GM06990 (cell line): ENCODE measurements at regions not wholly inside any gene's neighbourhood (a gene's known extent, or its start where the extent isn't known, plus 50 kb on each side); places are given as distances from the start of the nearest gene placed in this dataset.

ENCODE experiments used
- DNase-seq: peaks from one replicate; pipeline ENCODE4 v3.0.0-alpha.2; 2011; ENCODE audit not compliant: insufficient read length; ENCODE audit errors: extremely low read depth
- H3K27me3 ChIP-seq: replicated peaks from 2 replicates; pipeline ENCODE4 v1.6.0; 2011; ENCODE audit warnings: low read length; ENCODE audit not compliant: control insufficient read depth, insufficient read depth
- H3K36me3 ChIP-seq: 2 replicates; pipeline ENCODE4 v1.5.1; 2011; ENCODE audit warnings: low read length; ENCODE audit not compliant: control insufficient read depth, insufficient read depth
- H3K4me3 ChIP-seq: replicated peaks from 2 replicates; pipeline ENCODE4 v1.5.1; 2011; ENCODE audit warnings: low read depth, mild to moderate bottlenecking, control low read depth, low read length
- TF ChIP-seq, protein P1 (sequence below): IDR thresholded peaks from 2 replicates; pipeline ENCODE4 v1.5.1; 2011; ENCODE audit warnings: low read length, control low read depth, mild to moderate bottlenecking, inconsistent platforms; ENCODE audit not compliant: insufficient read depth, poor library complexity, severe bottlenecking

DNA sequence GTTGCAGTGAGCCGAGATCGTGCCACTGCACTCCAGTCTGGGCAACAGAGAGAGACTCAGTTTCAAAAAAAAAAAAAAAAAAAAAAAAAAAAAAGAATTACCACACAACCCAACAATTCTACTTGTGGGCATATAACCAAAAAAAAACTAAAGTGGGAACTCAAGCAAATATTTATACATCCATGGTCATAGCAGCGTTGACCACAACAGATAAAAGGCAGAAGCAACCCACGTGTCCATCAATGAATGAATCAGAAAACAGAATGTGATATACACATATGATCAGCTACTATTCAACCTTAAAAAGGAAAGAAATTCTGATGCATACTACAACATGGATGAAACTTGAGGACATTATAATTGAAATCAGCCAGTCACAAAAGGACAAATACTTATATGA lies 179.3 kb upstream of the NEBL start:
- Histone ChIP-seq H3K27me3 (no peaks in the 10 kb centered on the region), H3K4me3 (no peak overlapping the region), H3K36me3 (no peaks in the 10 kb centered on the region)
- TF ChIP-seq, protein P1, sequence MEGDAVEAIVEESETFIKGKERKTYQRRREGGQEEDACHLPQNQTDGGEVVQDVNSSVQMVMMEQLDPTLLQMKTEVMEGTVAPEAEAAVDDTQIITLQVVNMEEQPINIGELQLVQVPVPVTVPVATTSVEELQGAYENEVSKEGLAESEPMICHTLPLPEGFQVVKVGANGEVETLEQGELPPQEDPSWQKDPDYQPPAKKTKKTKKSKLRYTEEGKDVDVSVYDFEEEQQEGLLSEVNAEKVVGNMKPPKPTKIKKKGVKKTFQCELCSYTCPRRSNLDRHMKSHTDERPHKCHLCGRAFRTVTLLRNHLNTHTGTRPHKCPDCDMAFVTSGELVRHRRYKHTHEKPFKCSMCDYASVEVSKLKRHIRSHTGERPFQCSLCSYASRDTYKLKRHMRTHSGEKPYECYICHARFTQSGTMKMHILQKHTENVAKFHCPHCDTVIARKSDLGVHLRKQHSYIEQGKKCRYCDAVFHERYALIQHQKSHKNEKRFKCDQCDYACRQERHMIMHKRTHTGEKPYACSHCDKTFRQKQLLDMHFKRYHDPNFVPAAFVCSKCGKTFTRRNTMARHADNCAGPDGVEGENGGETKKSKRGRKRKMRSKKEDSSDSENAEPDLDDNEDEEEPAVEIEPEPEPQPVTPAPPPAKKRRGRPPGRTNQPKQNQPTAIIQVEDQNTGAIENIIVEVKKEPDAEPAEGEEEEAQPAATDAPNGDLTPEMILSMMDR = no peak
- DNase-seq = no peak

DNA sequence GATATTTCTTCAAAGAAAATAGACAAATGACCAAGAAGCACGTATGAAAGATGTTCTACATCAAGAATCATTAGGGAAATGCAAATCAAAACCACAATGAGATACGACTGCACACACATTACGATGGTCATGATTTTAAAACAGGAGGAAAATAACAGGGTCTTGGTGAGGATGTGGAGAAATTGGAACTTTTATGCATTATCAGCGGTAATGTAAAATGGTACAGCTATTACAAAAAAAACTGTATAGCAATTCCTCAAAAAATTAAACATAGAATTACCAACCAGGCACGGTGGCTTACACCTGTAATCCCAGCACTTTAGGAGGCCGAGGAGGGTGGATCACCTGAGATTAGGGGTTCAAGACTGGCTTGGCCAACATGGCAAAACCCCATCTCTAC lies 178.8 kb upstream of the NEBL start:
- H3K4me3 ChIP-seq = no peak overlapping the region
- TF ChIP-seq, protein P1 = no peak
- no peak for DNase-seq
- no peaks in the 10 kb centered on the region for H3K36me3 ChIP-seq
- no peaks in the 10 kb centered on the region for H3K27me3 ChIP-seq

DNA sequence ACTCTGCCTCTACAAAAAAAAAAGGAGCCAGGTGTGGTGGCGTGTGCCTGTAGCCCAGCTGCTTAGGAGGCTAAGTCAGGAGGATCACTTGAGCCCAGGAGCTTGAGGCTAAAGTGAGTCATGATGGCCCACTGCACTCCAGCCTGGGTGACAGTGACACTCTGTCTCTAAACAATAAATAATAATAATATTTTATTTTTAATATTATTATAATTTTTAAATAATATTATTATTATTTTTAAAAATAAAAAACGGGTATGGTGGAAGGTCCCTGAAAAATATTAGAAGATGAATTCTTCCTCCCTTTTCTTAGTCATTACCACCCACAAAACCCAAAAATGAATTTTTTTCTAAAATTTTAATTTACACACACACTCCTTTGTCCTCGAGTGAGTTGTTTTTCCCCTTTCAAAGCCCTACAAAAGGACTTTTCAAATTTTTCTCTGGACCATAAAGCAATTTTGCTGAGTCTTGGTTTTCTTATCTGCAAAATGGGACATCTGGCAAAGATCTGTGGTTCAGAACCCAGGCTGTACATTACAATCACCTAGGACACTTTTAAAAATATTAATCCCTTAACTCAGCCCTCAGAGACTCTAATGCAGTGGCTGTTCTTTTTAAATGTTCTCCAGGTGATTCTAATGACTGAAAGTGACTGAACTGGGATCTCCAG lies 174.0 kb upstream of the NEBL start:
- Histone ChIP-seq H3K36me3 (no peaks in the 10 kb centered on the region), H3K4me3 (no peak overlapping the region), H3K27me3 (no peaks in the 10 kb centered on the region)
- TF ChIP-seq, protein P1 = no peak
- no peak for DNase-seq

DNA sequence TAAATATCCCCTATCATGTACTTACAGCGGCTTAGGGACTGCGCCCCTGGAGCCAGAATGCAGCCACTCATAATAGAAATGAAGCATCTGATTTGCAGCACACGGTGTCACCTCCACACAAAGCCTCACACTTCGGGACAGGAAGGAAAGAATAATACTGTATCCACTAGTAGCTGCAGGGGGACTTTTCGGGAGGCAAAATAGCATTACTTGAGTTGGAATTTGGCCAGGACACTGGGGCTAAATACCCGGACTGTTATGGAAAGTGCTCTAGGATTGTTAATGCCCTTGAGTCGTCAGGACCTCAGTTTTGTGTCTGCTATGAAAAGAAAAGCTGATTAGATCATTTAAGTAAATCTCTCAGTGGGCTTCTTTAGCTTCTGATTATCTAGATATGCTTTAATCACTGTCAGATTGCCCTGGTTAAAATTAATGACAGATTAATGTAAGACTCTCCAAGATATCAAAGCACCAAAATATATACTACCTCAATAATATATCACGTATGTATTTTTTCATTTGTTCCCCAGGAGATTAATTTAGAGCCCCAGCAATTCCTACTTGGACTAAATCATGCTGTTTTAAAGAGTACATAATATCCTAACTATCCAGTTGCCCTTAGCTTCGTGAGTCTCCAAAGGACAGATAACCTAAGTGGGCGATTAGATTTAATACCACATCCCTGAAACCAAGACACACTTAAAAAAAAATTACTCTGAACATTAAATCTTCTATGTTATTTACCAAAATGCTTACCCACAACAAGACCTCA lies 173.0 kb upstream of the NEBL start:
- Histone ChIP-seq H3K36me3 (no peaks in the 10 kb centered on the region), H3K4me3 (no peak overlapping the region), H3K27me3 (no peaks in the 10 kb centered on the region)
- DNase-seq = no peak
- TF ChIP-seq, protein P1 = no peak

DNA sequence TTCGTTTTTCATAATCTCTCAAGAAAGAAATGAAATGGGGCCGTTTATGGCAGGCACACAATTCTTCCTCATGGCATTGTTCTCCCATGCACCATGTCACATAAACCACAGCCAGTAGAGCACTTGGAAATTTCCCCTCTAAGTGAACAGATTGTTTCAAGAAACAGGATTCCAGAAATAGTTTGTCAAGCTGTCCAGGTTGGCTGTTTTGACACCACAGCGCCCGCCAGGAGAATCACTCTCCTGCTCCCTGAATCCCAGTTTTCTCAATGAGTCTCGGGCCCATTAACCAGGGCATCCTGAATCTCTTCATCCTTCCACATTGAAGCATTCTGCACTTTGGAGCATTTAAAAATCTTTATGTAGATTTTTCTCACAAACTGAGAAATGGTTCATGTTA lies 172.2 kb upstream of the NEBL start:
- no peak for DNase-seq
- no peaks in the 10 kb centered on the region for H3K27me3 ChIP-seq
- H3K36me3 ChIP-seq = no peaks in the 10 kb centered on the region
- no peak overlapping the region for H3K4me3 ChIP-seq
- TF ChIP-seq, protein P1 = no peak
